HCT116 (cell line): ENCODE measurements at regions not wholly inside any gene's neighbourhood (a gene's known extent, or its start where the extent isn't known, plus 50 kb on each side); places are given as distances from the start of the nearest gene placed in this dataset.

Source experiments
- ATAC-seq: fragments of 200-7000 bp; cut with Tn5 transposase; 2 replicates; pipeline ENCODE4 v1.9.1; 2020; ENCODE audit warnings: mild to moderate bottlenecking, moderate library complexity
- BruUV-seq: library from RNA; stranded (reverse); fragments of 400-500 nt; replicated peaks from 2 replicates; lab custom pipeline; 2021; lab: Mats Ljungman, UMichigan
- CTCF ChIA-PET: fragments of 300-600 bp; sonication (Branson Sonifier 250); formaldehyde crosslinking; loops from one replicate; lab custom pipeline; 2021; ENCODE audit warnings: antibody characterized with exemption; lab: Charles Lee
- POLR2A ChIA-PET: fragments of 300-600, 350-600 bp; sonication (Branson Sonifier 250); formaldehyde crosslinking; loops from one replicate; lab custom pipeline; 2021; ENCODE audit warnings: antibody characterized with exemption; lab: Charles Lee
- RAD21 ChIA-PET, 2 experiments: fragments of 300-600 bp; sonication (Branson Sonifier 250); formaldehyde crosslinking; loops; one replicate each; lab custom pipeline; 2023; ENCODE audit warnings: low total read pairs in 2 of 2; ENCODE audit not compliant: uncharacterized antibody in 2 of 2, unreplicated experiment in 2 of 2, low non-redundant PET in 1 of 2; lab: Charles Lee
- DNase-seq: peaks from one replicate; pipeline ENCODE4 v3.0.0-alpha.2; 2010; ENCODE audit warnings: low read depth, low spot score
- H2AFZ ChIP-seq: fragments of 200-600 bp; shearing (Covaris generic), sonication (generic); 2 replicates; pipeline ENCODE4 v1.6.1; 2017; ENCODE audit warnings: low read depth, mixed run types, mixed read lengths, antibody characterized with exemption, low read length; ENCODE audit not compliant: poor library complexity, severe bottlenecking
- H3K27ac ChIP-seq: 2 replicates; pipeline ENCODE4 v1.5.1; 2012; ENCODE audit warnings: low read depth, low read length
- H3K27me3 ChIP-seq: fragments of 200-600 bp; sonication (generic); 2 replicates; pipeline ENCODE4 v1.6.1; 2016; ENCODE audit warnings: mixed run types, low read length, mixed read lengths; ENCODE audit not compliant: insufficient read depth
- H3K36me3 ChIP-seq, 2 experiments: fragments of 200-500 bp in 1 of 2; fragments of 200-600 bp in 1 of 2; sonication (Bioruptor generic) in 1 of 2; sonication (generic) in 1 of 2; 2 replicates each; pipeline versions ENCODE4 v1.5.1 to v1.6.1; 2014 to 2016; ENCODE audit warnings: low read length in 2 of 2, inconsistent platforms in 1 of 2, mixed read lengths in 1 of 2, mixed run types in 1 of 2; ENCODE audit not compliant: insufficient read depth in 2 of 2, control insufficient read depth in 1 of 2
- H3K4me1 ChIP-seq, 2 experiments: fragments of 200-600 bp in 1 of 2; sonication (generic) in 1 of 2; 2 replicates each; pipeline versions ENCODE4 v1.5.1 to v1.6.1; 2012 to 2017; ENCODE audit warnings: low read length in 2 of 2, inconsistent platforms in 1 of 2, mild to moderate bottlenecking in 1 of 2, mixed read lengths in 1 of 2, mixed run types in 1 of 2, moderate library complexity in 1 of 2; ENCODE audit not compliant: insufficient read depth in 2 of 2, control insufficient read depth in 1 of 2
- H3K4me2 ChIP-seq: fragments of 200-600 bp; sonication (generic); 2 replicates; pipeline ENCODE4 v1.6.1; 2017; ENCODE audit warnings: mixed run types, low read length, mixed read lengths
- H3K4me3 ChIP-seq, 2 experiments: fragments of 200-600 bp in 1 of 2; sonication (generic) in 1 of 2; replicated peaks in 1 of 2; 2 replicates each; pipeline ENCODE4 v1.5.1; 2011 to 2016; ENCODE audit warnings: low read length in 2 of 2, control low read depth in 1 of 2, low read depth in 1 of 2, mild to moderate bottlenecking in 1 of 2, mixed read lengths in 1 of 2, mixed run types in 1 of 2
- H3K79me2 ChIP-seq: fragments of 200-600 bp; sonication (generic); 2 replicates; pipeline ENCODE4 v1.6.1; 2017; ENCODE audit warnings: mild to moderate bottlenecking, mixed run types, low read length, moderate library complexity, mixed read lengths; ENCODE audit not compliant: insufficient read depth
- H3K9ac ChIP-seq: fragments of 200-600 bp; sonication (generic); 2 replicates; pipeline ENCODE4 v1.6.1; 2016; ENCODE audit warnings: low read length, mixed read lengths
- H3K9me2 ChIP-seq: fragments of 200-600 bp; sonication (generic), shearing (Covaris generic); 2 replicates; pipeline ENCODE4 v1.6.1; 2017; ENCODE audit warnings: mixed run types, mild to moderate bottlenecking, moderate library complexity; ENCODE audit not compliant: insufficient read depth
- H3K9me3 ChIP-seq, 2 experiments: fragments of 200-500 bp in 1 of 2; fragments of 200-600 bp in 1 of 2; sonication (Bioruptor generic) in 1 of 2; sonication (generic) in 1 of 2; 2 replicates each; pipeline ENCODE4 v1.6.1; 2014 to 2017; ENCODE audit warnings: low read length in 2 of 2, mixed read lengths in 2 of 2, inconsistent platforms in 1 of 2, low read depth in 1 of 2, mild to moderate bottlenecking in 1 of 2, mixed run types in 1 of 2, moderate library complexity in 1 of 2; ENCODE audit not compliant: control insufficient read depth in 1 of 2, insufficient read depth in 1 of 2
- H4K20me1 ChIP-seq: fragments of 200-600 bp; sonication (generic), shearing (Covaris generic); 2 replicates; pipeline ENCODE4 v1.6.1; 2017; ENCODE audit warnings: mixed run types, mild to moderate bottlenecking, moderate library complexity; ENCODE audit not compliant: insufficient read depth
- ELF1 ChIP-seq: IDR thresholded peaks from 2 replicates; pipeline ENCODE4 v1.6.1; 2012; ENCODE audit warnings: low read depth, borderline replicate concordance
- EZH2 ChIP-seq: fragments of 200-600 bp; sonication (generic); IDR thresholded peaks from 2 replicates; pipeline ENCODE4 v1.6.1; 2017; ENCODE audit warnings: antibody characterized with exemption, mixed run types
- JUND ChIP-seq: IDR thresholded peaks from 2 replicates; pipeline ENCODE4 v1.6.1; 2012
- POLR2AphosphoS5 ChIP-seq: IDR thresholded peaks from 2 replicates; pipeline ENCODE4 v1.6.1; 2011; ENCODE audit warnings: mild to moderate bottlenecking, low read depth, low read length, moderate library complexity
- RAD21 ChIP-seq: IDR thresholded peaks from 2 replicates; pipeline ENCODE4 v1.6.1; 2012; ENCODE audit warnings: low read depth, mild to moderate bottlenecking
- SIN3A ChIP-seq: IDR thresholded peaks from 2 replicates; pipeline ENCODE4 v1.6.1; 2012; ENCODE audit warnings: low read depth
- SRF ChIP-seq: IDR thresholded peaks from 2 replicates; pipeline ENCODE4 v1.6.1; 2012; ENCODE audit warnings: low read depth
- TCF7L2 ChIP-seq: IDR thresholded peaks from 2 replicates; pipeline ENCODE4 v1.7.0; 2011; ENCODE audit warnings: borderline replicate concordance, inconsistent platforms; ENCODE audit not compliant: insufficient read depth, insufficient read length; ENCODE audit errors: extremely low read depth
- YY1 ChIP-seq: IDR thresholded peaks from 2 replicates; pipeline ENCODE4 v1.6.1; 2011; ENCODE audit warnings: low read length, low read depth, moderate library complexity, mild to moderate bottlenecking; ENCODE audit not compliant: insufficient replicate concordance; ENCODE audit errors: extremely low read depth
- ZNF274 ChIP-seq: fragments of 200-500 bp; sonication (Bioruptor generic); IDR thresholded peaks from 2 replicates; pipeline ENCODE4 v1.6.1; 2014; ENCODE audit warnings: mild to moderate bottlenecking, low read depth, low read length, inconsistent platforms
- intact Hi-C: fragments of 100-400 bp; cut with micrococcal nuclease; formaldehyde crosslinking; loops from 2 replicates; pipeline ENCODE4 v1.10.0; 2022
- TF ChIP-seq, protein P1 (sequence below): IDR thresholded peaks from 2 replicates; pipeline ENCODE4 v1.6.1; 2012; ENCODE audit warnings: low read depth
- TF ChIP-seq, protein P2 (sequence below), 3 experiments: fragments of 200-600 bp in 1 of 3; sonication (generic) in 1 of 3; IDR thresholded peaks in 2 of 3; conservative IDR thresholded peaks in 1 of 3; 2 replicates each; pipeline ENCODE4 v1.5.1; 2012 to 2017; ENCODE audit warnings: low read depth in 2 of 3, low read length in 2 of 3, antibody characterized with exemption in 1 of 3, borderline replicate concordance in 1 of 3, control low read depth in 1 of 3, mild to moderate bottlenecking in 1 of 3, mixed read lengths in 1 of 3, mixed run types in 1 of 3, moderate library complexity in 1 of 3; ENCODE audit not compliant: insufficient read depth in 1 of 3
- TF ChIP-seq, protein P3 (sequence below): IDR thresholded peaks from 2 replicates; pipeline ENCODE4 v1.6.1; 2012

DNA sequence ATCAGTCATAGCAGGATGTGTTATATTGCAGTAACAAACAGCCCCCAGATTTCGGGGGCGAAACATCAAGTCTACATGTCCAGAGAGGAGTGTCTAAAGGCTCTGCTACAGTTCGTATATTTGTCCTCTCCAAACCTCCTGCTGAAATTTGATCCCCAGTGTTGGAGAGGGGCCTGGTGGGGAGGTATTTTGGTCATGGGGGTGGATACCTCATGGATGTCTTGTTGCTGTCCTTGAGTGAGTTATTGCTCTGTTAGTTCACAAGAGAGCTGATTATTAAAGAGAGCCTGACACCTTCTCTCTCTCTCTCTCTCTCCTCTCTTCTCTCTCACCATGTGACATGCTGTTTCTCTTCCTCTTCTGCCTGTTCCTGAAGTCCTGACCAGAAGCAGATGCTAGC, 343.7 kb downstream of the TCERG1L start:
- POLR2A ChIA-PET, result no interaction called here
- intact Hi-C loops, result no loop called here

More for the DNA sequence above, 343.7 kb downstream of the TCERG1L start:
- no peak for DNase-seq
- no peak overlapping the region for H3K4me2 ChIP-seq
- no peaks in the 10 kb centered on the region for H3K4me1 ChIP-seq
- ChIA-PET CTCF (no interaction called here), RAD21 (no interaction called here)
- ATAC-seq, result no peak
- no peaks in the 10 kb centered on the region for H4K20me1 ChIP-seq
- no peak overlapping the region for H3K27ac ChIP-seq
- no peak overlapping the region for H3K9ac ChIP-seq
- H3K79me2 ChIP-seq, result no peaks in the 10 kb centered on the region
- H3K9me2 ChIP-seq, result no peaks in the 10 kb centered on the region
- no peaks in the 10 kb centered on the region for H3K36me3 ChIP-seq
- H3K4me3 ChIP-seq, result no peak overlapping the region
- TF ChIP-seq, protein P1, sequence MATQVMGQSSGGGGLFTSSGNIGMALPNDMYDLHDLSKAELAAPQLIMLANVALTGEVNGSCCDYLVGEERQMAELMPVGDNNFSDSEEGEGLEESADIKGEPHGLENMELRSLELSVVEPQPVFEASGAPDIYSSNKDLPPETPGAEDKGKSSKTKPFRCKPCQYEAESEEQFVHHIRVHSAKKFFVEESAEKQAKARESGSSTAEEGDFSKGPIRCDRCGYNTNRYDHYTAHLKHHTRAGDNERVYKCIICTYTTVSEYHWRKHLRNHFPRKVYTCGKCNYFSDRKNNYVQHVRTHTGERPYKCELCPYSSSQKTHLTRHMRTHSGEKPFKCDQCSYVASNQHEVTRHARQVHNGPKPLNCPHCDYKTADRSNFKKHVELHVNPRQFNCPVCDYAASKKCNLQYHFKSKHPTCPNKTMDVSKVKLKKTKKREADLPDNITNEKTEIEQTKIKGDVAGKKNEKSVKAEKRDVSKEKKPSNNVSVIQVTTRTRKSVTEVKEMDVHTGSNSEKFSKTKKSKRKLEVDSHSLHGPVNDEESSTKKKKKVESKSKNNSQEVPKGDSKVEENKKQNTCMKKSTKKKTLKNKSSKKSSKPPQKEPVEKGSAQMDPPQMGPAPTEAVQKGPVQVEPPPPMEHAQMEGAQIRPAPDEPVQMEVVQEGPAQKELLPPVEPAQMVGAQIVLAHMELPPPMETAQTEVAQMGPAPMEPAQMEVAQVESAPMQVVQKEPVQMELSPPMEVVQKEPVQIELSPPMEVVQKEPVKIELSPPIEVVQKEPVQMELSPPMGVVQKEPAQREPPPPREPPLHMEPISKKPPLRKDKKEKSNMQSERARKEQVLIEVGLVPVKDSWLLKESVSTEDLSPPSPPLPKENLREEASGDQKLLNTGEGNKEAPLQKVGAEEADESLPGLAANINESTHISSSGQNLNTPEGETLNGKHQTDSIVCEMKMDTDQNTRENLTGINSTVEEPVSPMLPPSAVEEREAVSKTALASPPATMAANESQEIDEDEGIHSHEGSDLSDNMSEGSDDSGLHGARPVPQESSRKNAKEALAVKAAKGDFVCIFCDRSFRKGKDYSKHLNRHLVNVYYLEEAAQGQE, result no peak
- TF ChIP-seq RAD21 (no peak), ZNF274 (no peak), SIN3A (no peak), JUND (no peak), POLR2AphosphoS5 (no peak), TCF7L2 (no peak), ELF1 (no peak), SRF (no peak), EZH2 (no peak), YY1 (no peak)
- TF ChIP-seq, protein P2, sequence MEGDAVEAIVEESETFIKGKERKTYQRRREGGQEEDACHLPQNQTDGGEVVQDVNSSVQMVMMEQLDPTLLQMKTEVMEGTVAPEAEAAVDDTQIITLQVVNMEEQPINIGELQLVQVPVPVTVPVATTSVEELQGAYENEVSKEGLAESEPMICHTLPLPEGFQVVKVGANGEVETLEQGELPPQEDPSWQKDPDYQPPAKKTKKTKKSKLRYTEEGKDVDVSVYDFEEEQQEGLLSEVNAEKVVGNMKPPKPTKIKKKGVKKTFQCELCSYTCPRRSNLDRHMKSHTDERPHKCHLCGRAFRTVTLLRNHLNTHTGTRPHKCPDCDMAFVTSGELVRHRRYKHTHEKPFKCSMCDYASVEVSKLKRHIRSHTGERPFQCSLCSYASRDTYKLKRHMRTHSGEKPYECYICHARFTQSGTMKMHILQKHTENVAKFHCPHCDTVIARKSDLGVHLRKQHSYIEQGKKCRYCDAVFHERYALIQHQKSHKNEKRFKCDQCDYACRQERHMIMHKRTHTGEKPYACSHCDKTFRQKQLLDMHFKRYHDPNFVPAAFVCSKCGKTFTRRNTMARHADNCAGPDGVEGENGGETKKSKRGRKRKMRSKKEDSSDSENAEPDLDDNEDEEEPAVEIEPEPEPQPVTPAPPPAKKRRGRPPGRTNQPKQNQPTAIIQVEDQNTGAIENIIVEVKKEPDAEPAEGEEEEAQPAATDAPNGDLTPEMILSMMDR (IDR thresholded peaks at IDR 0.05 in 2 of 3, conservative IDR thresholded peaks at IDR 0.05 in 1 of 3; ENCODE audit: borderline replicate concordance in 1 of 3, insufficient read depth in 1 of 3, low read depth in 2 of 3, low read length in 2 of 3), result no peak
- TF ChIP-seq, protein P3, sequence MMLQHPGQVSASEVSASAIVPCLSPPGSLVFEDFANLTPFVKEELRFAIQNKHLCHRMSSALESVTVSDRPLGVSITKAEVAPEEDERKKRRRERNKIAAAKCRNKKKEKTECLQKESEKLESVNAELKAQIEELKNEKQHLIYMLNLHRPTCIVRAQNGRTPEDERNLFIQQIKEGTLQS, result no peak
- TF ChIP-seq, all 23 proteins: peak for 0
- Histone ChIP-seq H3K9me3 (no peaks in the 10 kb centered on the region), H3K27me3 (no peaks in the 10 kb centered on the region), H2AFZ (no peak overlapping the region)
- no TSS peak for BruUV-seq
